ENCODE measurements at regions not wholly inside any gene's neighbourhood (a gene's known extent, or its start where the extent isn't known, plus 50 kb on each side); places are given as distances from the start of the nearest gene placed in this dataset.

- H3K4me3 Mint-ChIP-seq (ENCODE audit: unreplicated experiment): no peak overlapping the region
- no peaks in the 10 kb centered on the region for H3K36me3 Mint-ChIP-seq (ENCODE audit: low read depth, unreplicated experiment)
- DNase-seq (ENCODE audit: low spot score): no peak
- H3K27ac Mint-ChIP-seq (ENCODE audit: unreplicated experiment): no peak overlapping the region
- H3K9me3 Mint-ChIP-seq (ENCODE audit: unreplicated experiment): no peaks in the 10 kb centered on the region
- H3K4me1 Mint-ChIP-seq (ENCODE audit: unreplicated experiment): peaks cover 4% of the 10 kb centered on the region
- peaks cover 4% of the 10 kb centered on the region for H3K27me3 Mint-ChIP-seq (ENCODE audit: unreplicated experiment)
- no peak for TF ChIP-seq CTCF (IDR thresholded peaks at IDR 0.05; ENCODE audit: unreplicated experiment)
These were observed 157.9 kb upstream of the CTTNBP2NL start for GRCh38 chr1:112237983-112238545.

- H3K27ac Mint-ChIP-seq (ENCODE audit: unreplicated experiment): no peak overlapping the region
- TF ChIP-seq CTCF (IDR thresholded peaks at IDR 0.05; ENCODE audit: unreplicated experiment): no peak
- H3K36me3 Mint-ChIP-seq (ENCODE audit: low read depth, unreplicated experiment): no peaks in the 10 kb centered on the region
- no peaks in the 10 kb centered on the region for H3K9me3 Mint-ChIP-seq (ENCODE audit: unreplicated experiment)
- DNase-seq (ENCODE audit: low spot score): no peak
- peaks cover 4% of the 10 kb centered on the region for H3K4me1 Mint-ChIP-seq (ENCODE audit: unreplicated experiment)
- H3K4me3 Mint-ChIP-seq (ENCODE audit: unreplicated experiment): no peak overlapping the region
- H3K27me3 Mint-ChIP-seq (ENCODE audit: unreplicated experiment): peaks cover 3% of the 10 kb centered on the region
These were observed 156.2 kb upstream of the CTTNBP2NL start for GRCh38 chr1:112239683-112240330.

- H3K4me3 Mint-ChIP-seq (ENCODE audit: unreplicated experiment): no peak overlapping the region
- no peak for TF ChIP-seq CTCF (IDR thresholded peaks at IDR 0.05; ENCODE audit: unreplicated experiment)
- H3K4me1 Mint-ChIP-seq (ENCODE audit: unreplicated experiment): peaks cover 4% of the 10 kb centered on the region
- no peak for DNase-seq (ENCODE audit: low spot score)
- no peaks in the 10 kb centered on the region for H3K36me3 Mint-ChIP-seq (ENCODE audit: low read depth, unreplicated experiment)
- H3K9me3 Mint-ChIP-seq (ENCODE audit: unreplicated experiment): no peaks in the 10 kb centered on the region
- H3K27ac Mint-ChIP-seq (ENCODE audit: unreplicated experiment): no peak overlapping the region
- H3K27me3 Mint-ChIP-seq (ENCODE audit: unreplicated experiment): no peaks in the 10 kb centered on the region
These were observed 153.5 kb upstream of the CTTNBP2NL start for GRCh38 chr1:112242470-112242869.

GRCh38 chr1:112244131-112244530 is 151.9 kb upstream of the CTTNBP2NL start:
- Mint-ChIP-seq H3K4me3 (ENCODE audit: unreplicated experiment) (no peak overlapping the region), H3K9me3 (ENCODE audit: unreplicated experiment) (no peaks in the 10 kb centered on the region), H3K27ac (ENCODE audit: unreplicated experiment) (no peak overlapping the region), H3K4me1 (ENCODE audit: unreplicated experiment) (peaks cover 4% of the 10 kb centered on the region), H3K27me3 (ENCODE audit: unreplicated experiment) (no peaks in the 10 kb centered on the region), H3K36me3 (ENCODE audit: low read depth, unreplicated experiment) (no peaks in the 10 kb centered on the region)
- DNase-seq (ENCODE audit: low spot score): no peak
- no peak for TF ChIP-seq CTCF (IDR thresholded peaks at IDR 0.05; ENCODE audit: unreplicated experiment)

- Mint-ChIP-seq H3K27ac (ENCODE audit: unreplicated experiment) (no peak overlapping the region), H3K27me3 (ENCODE audit: unreplicated experiment) (no peaks in the 10 kb centered on the region), H3K4me3 (ENCODE audit: unreplicated experiment) (no peak overlapping the region), H3K4me1 (ENCODE audit: unreplicated experiment) (peaks cover 4% of the 10 kb centered on the region), H3K9me3 (ENCODE audit: unreplicated experiment) (no peaks in the 10 kb centered on the region), H3K36me3 (ENCODE audit: low read depth, unreplicated experiment) (no peaks in the 10 kb centered on the region)
- no peak for TF ChIP-seq CTCF (IDR thresholded peaks at IDR 0.05; ENCODE audit: unreplicated experiment)
- no peak for DNase-seq (ENCODE audit: low spot score)
These were observed 150.9 kb upstream of the CTTNBP2NL start for GRCh38 chr1:112245114-112245513.

All from endothelial cell (in vitro differentiated cells).